ENCODE measurements at regions not wholly inside any gene's neighbourhood (a gene's known extent, or its start where the extent isn't known, plus 50 kb on each side); places are given as distances from the start of the nearest gene placed in this dataset.

GRCh38 chr3:38950581-38950980 lies 101.2 kb downstream of the SCN11A start:
- no peaks in the 10 kb centered on the region for H3K4me1 ChIP-seq
- no peak for DNase-seq
- no peak for TF ChIP-seq POLR2A (IDR thresholded peaks at IDR 0.05)
- TF ChIP-seq CTCF (IDR thresholded peaks at IDR 0.05) = no peak

GRCh38 chr3:38949994-38950393 lies 101.8 kb downstream of the SCN11A start:
- Histone ChIP-seq H3K4me1 (no peaks in the 10 kb centered on the region), H3K27ac (no peak overlapping the region), H3K27me3 (no peaks in the 10 kb centered on the region), H3K36me3 (no peaks in the 10 kb centered on the region), H3K4me3 (no peak overlapping the region), H3K9me3 (no peaks in the 10 kb centered on the region)
- TF ChIP-seq POLR2A (IDR thresholded peaks at IDR 0.05) (no peak), CTCF (IDR thresholded peaks at IDR 0.05) (no peak)
- DNase-seq = no peak

More at GRCh38 chr3:38950581-38950980, 101.2 kb downstream of the SCN11A start:
- Histone ChIP-seq H3K36me3 (no peaks in the 10 kb centered on the region), H3K4me3 (no peak overlapping the region), H3K27me3 (no peaks in the 10 kb centered on the region), H3K9me3 (no peaks in the 10 kb centered on the region), H3K27ac (no peak overlapping the region)

GRCh38 chr3:38940394-38940793 lies 111.3 kb downstream of the SCN11A start:
- DNase-seq = no peak
- TF ChIP-seq CTCF (IDR thresholded peaks at IDR 0.05) (no peak), POLR2A (IDR thresholded peaks at IDR 0.05) (no peak)
- no peaks in the 10 kb centered on the region for H3K9me3 ChIP-seq
- H3K27me3 ChIP-seq = no peaks in the 10 kb centered on the region
- no peak overlapping the region for H3K27ac ChIP-seq
- no peaks in the 10 kb centered on the region for H3K36me3 ChIP-seq
- no peaks in the 10 kb centered on the region for H3K4me1 ChIP-seq
- no peak overlapping the region for H3K4me3 ChIP-seq

GRCh38 chr3:38925351-38925750 lies 109.3 kb upstream of the SCN10A start:
- Histone ChIP-seq H3K4me1 (no peaks in the 10 kb centered on the region), H3K4me3 (no peak overlapping the region), H3K27me3 (no peaks in the 10 kb centered on the region), H3K36me3 (no peaks in the 10 kb centered on the region), H3K9me3 (no peaks in the 10 kb centered on the region), H3K27ac (no peak overlapping the region)
- DNase-seq = no peak
- TF ChIP-seq CTCF (IDR thresholded peaks at IDR 0.05) (no peak), POLR2A (IDR thresholded peaks at IDR 0.05) (no peak)

GRCh38 chr3:38916706-38917105 lies 100.7 kb upstream of the SCN10A start:
- TF ChIP-seq POLR2A (IDR thresholded peaks at IDR 0.05) (no peak), CTCF (IDR thresholded peaks at IDR 0.05) (no peak)
- H3K27ac ChIP-seq = no peak overlapping the region
- no peak for DNase-seq
- H3K4me1 ChIP-seq = no peaks in the 10 kb centered on the region
- no peaks in the 10 kb centered on the region for H3K36me3 ChIP-seq
- no peaks in the 10 kb centered on the region for H3K9me3 ChIP-seq
- H3K4me3 ChIP-seq = no peak overlapping the region
- no peaks in the 10 kb centered on the region for H3K27me3 ChIP-seq

- Histone ChIP-seq H3K4me3 (no peak overlapping the region), H3K36me3 (no peaks in the 10 kb centered on the region), H3K27me3 (no peaks in the 10 kb centered on the region), H3K4me1 (no peaks in the 10 kb centered on the region), H3K27ac (no peak overlapping the region), H3K9me3 (no peaks in the 10 kb centered on the region)
- DNase-seq = no peak
- TF ChIP-seq POLR2A (IDR thresholded peaks at IDR 0.05) = no peak
- no peak for TF ChIP-seq CTCF (IDR thresholded peaks at IDR 0.05)
Measured at GRCh38 chr3:38907426-38907825, 91.4 kb upstream of the SCN10A start.
